ENCODE measurements at regions not wholly inside any gene's neighbourhood (a gene's known extent, or its start where the extent isn't known, plus 50 kb on each side); places are given as distances from the start of the nearest gene placed in this dataset.

DNA sequence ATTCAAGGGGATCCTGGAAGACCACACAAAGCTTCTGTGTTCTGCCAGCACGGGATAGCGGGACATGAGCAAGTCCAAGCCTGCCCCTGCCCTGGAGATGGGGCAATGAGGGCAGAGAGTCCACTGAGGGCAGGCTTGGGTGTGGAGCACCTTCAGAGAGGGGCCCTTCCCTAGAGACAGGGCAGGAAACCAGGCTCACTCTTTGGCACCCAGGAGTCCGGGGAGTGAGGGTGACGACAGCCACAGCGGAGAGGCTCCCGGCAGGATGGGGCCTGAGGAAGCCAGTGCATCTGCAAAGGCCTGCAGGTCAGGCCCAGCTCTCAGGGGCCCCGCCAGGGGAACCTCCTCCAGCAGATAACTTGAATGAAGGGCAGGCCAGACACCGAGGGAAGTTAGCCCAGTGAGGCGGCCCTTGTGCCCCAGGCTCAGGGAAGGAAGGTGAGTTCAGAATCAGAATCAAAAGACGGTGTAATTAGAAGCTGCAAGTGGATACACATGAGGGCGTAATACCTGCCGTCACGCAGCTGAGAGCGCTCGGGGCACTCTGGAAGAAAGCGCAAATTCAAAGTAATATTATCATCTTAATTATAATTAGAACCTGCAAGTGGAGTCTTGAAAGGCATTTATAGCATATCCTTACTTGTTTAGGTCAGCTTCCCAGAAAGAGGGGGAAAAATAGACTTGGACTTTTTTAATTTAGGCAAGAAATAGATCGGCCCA lies 142.6 kb upstream of the LGALSL start:
- Histone ChIP-seq H3K4me1 (ENCODE audit: control insufficient read depth, insufficient read depth, low read depth, low read length) (peaks cover 2% of the 10 kb centered on the region), H3K14ac (ENCODE audit: low read length in 2 of 2) (peak overlapping the region in 1 of 2 experiments; percentile 46), H2BK120ac (ENCODE audit: low read depth, low read length) (no peak overlapping the region), H3K36me3 (ENCODE audit: control insufficient read depth in 1 of 2, insufficient read depth in 2 of 2, low read depth in 1 of 2, low read length in 2 of 2) (no peaks in the 10 kb centered on the region), H3K18ac (ENCODE audit: low read depth in 1 of 2, low read length in 2 of 2) (no peak overlapping the region), H3K9ac (ENCODE audit: low read length) (peak overlapping the region; percentile 84), H3K27me3 (ENCODE audit: control insufficient read depth in 1 of 2, insufficient read depth in 1 of 2, low read length in 2 of 2) (peaks cover 7 to 10% of the 10 kb centered on the region in 2 experiments), H2AFZ (ENCODE audit: low read depth, low read length) (no peak overlapping the region), H3K4me2 (ENCODE audit: low read length, poor library complexity, severe bottlenecking) (no peak overlapping the region), H2BK5ac (ENCODE audit: low read depth, low read length, poor library complexity, severe bottlenecking) (no peak overlapping the region), H3K23ac (ENCODE audit: low read length in 2 of 2) (no peak overlapping the region), H2BK12ac (ENCODE audit: low read length in 2 of 2) (no peak overlapping the region), H3K79me1 (replicated peaks; ENCODE audit: low read length, poor library complexity, severe bottlenecking) (no peaks in the 10 kb centered on the region), H2BK15ac (ENCODE audit: low read depth, poor library complexity, severe bottlenecking) (no peak overlapping the region), H4K91ac (ENCODE audit: low read length) (no peak overlapping the region), H3K4me3 (ENCODE audit: insufficient read depth in 1 of 2, low read depth in 1 of 2, low read length in 2 of 2) (peak overlapping the region in 1 of 2 experiments; percentile 58), H3K27ac (ENCODE audit: low read length, poor library complexity, severe bottlenecking) (no peak overlapping the region), H4K8ac (ENCODE audit: low read length) (no peak overlapping the region), H2AK5ac (ENCODE audit: low read length, severe bottlenecking) (no peak overlapping the region), H3K9me3 (ENCODE audit: control insufficient read depth, low read length) (no peaks in the 10 kb centered on the region), H3K4ac (ENCODE audit: low read depth in 1 of 2, low read length in 2 of 2) (no peak overlapping the region)
- DNase-seq, result no peak
- 85% methylated on average over 11 of the region's 17 CpGs for WGBS

DNA sequence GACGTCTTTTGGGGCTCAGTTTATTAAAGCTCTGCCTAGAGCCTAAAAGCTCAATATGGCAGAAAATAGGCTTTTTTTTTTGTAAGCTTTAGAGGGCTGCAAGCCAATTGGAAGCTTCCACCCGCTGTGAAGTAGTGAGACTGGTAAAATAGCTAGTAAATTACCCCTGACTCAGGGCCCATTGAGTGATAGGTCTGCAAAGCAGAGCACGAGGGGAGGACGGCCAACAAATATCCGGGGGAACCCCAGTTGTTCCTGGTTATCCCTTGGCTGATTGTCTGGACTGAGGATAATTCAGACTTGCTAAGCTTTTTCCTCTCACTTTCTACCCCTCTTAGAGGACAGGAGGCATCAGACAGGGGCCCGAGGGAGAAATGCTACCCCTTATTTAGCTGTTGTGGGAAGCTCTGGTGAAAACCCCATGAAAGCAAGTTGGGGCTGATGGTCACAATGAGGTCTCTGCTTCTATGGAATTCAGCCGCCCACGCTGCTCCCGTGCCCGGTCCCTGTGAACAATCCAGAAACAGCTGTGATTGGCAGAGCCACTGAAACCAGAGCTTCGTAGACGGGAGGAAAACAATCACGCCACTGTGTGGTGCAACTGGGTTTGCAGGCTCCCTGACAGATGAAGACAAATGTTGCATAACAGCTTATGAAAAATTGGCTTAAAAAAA lies 141.9 kb upstream of the LGALSL start:
- Histone ChIP-seq H4K91ac (ENCODE audit: low read length) (no peak overlapping the region), H3K23ac (ENCODE audit: low read length in 2 of 2) (no peak overlapping the region), H3K4ac (ENCODE audit: low read depth in 1 of 2, low read length in 2 of 2) (no peak overlapping the region), H3K4me3 (ENCODE audit: insufficient read depth in 1 of 2, low read depth in 1 of 2, low read length in 2 of 2) (peak overlapping the region in 1 of 2 experiments; percentile 58), H2BK120ac (ENCODE audit: low read depth, low read length) (no peak overlapping the region), H3K18ac (ENCODE audit: low read depth in 1 of 2, low read length in 2 of 2) (no peak overlapping the region), H3K9me3 (ENCODE audit: control insufficient read depth, low read length) (no peaks in the 10 kb centered on the region), H3K27ac (ENCODE audit: low read length, poor library complexity, severe bottlenecking) (no peak overlapping the region), H3K27me3 (ENCODE audit: control insufficient read depth in 1 of 2, insufficient read depth in 1 of 2, low read length in 2 of 2) (peaks cover 9 to 15% of the 10 kb centered on the region in 2 experiments), H3K4me1 (ENCODE audit: control insufficient read depth, insufficient read depth, low read depth, low read length) (peaks cover 2% of the 10 kb centered on the region), H2BK15ac (ENCODE audit: low read depth, poor library complexity, severe bottlenecking) (no peak overlapping the region), H3K79me1 (replicated peaks; ENCODE audit: low read length, poor library complexity, severe bottlenecking) (no peaks in the 10 kb centered on the region), H3K9ac (ENCODE audit: low read length) (peak overlapping the region; percentile 84), H4K8ac (ENCODE audit: low read length) (peak overlapping the region; percentile 24), H2AK5ac (ENCODE audit: low read length, severe bottlenecking) (no peak overlapping the region), H3K4me2 (ENCODE audit: low read length, poor library complexity, severe bottlenecking) (no peak overlapping the region), H2BK12ac (ENCODE audit: low read length in 2 of 2) (no peak overlapping the region), H2BK5ac (ENCODE audit: low read depth, low read length, poor library complexity, severe bottlenecking) (no peak overlapping the region), H3K14ac (ENCODE audit: low read length in 2 of 2) (no peak overlapping the region), H3K36me3 (ENCODE audit: control insufficient read depth in 1 of 2, insufficient read depth in 2 of 2, low read depth in 1 of 2, low read length in 2 of 2) (no peaks in the 10 kb centered on the region), H2AFZ (ENCODE audit: low read depth, low read length) (peak overlapping the region; percentile 1)
- WGBS, result 73% methylated on average over 10 of the region's 13 CpGs
- peak; percentile 55 for DNase-seq

DNA sequence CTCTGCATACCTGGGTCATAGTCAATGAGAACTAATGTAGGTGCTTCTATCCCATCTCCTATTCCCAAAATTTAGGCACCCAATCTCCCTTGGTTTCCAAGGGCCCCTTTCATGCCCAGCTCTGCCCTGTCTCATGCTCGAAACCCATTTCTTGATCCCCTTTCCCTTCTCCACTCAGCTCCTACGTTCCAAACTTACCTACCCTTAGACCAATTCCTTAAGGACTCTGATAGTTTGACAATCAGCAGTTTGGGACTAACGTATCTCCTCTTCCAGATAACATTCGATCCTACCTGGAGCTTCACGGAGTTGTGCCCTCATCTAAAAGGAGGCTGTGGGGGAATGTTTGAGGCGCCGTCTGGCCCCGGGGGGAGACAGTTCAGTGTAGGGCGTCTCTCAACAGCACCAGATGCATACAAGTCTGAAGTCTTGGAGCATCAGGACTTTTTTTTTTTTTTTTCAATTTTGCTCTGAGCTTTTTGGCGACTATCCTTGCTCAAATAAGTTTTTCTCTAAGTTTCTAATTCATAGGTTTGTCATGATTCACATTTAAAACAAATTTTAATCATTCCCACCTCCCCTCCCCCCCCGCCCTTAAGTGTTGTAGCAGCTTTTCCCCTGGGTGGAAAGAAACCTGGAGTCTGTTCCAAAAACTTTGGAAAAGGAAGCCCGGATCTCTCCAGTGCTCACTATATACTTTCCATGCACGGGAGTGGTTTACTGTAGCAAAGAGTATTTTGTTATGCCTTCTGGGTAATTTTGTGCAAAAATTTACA lies 141.2 kb upstream of the LGALSL start:
- WGBS, result 85% methylated on average over 11 of the region's 13 CpGs

DNA sequence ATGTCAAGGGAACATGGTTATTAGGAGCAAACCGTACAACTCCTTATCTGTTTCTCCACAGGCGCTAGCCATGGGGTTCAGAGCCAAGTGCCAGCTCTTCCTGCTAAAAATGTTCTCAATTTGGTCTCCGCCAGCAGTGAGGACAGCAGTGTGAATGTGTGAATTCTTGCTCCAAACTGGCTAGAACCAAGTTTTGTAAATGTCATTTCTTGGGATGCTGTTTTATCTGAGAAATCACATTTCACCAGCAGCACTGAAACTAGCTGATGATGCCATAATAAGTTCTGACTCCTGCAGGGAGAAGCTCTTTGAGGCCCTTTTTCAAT lies 140.6 kb upstream of the LGALSL start:
- no peak overlapping the region for H3K4me3 ChIP-seq (ENCODE audit: insufficient read depth in 1 of 2, low read depth in 1 of 2, low read length in 2 of 2)
- no peak overlapping the region for H2AFZ ChIP-seq (ENCODE audit: low read depth, low read length)
- no peak overlapping the region for H3K23ac ChIP-seq (ENCODE audit: low read length in 2 of 2)
- peaks cover 14 to 15% of the 10 kb centered on the region in 2 experiments for H3K27me3 ChIP-seq (ENCODE audit: control insufficient read depth in 1 of 2, insufficient read depth in 1 of 2, low read length in 2 of 2)
- no peak overlapping the region for H2BK120ac ChIP-seq (ENCODE audit: low read depth, low read length)
- no peak overlapping the region for H3K4me2 ChIP-seq (ENCODE audit: low read length, poor library complexity, severe bottlenecking)
- H3K4ac ChIP-seq (ENCODE audit: low read depth in 1 of 2, low read length in 2 of 2), result no peak overlapping the region
- no peak overlapping the region for H2AK5ac ChIP-seq (ENCODE audit: low read length, severe bottlenecking)
- no peak overlapping the region for H3K14ac ChIP-seq (ENCODE audit: low read length in 2 of 2)
- 87% methylated on average over 3 of the region's 3 CpGs for WGBS
- H3K18ac ChIP-seq (ENCODE audit: low read depth in 1 of 2, low read length in 2 of 2), result no peak overlapping the region
- no peak overlapping the region for H2BK12ac ChIP-seq (ENCODE audit: low read length in 2 of 2)
- H3K9me3 ChIP-seq (ENCODE audit: control insufficient read depth, low read length), result no peaks in the 10 kb centered on the region
- H4K91ac ChIP-seq (ENCODE audit: low read length), result no peak overlapping the region
- H3K4me1 ChIP-seq (ENCODE audit: control insufficient read depth, insufficient read depth, low read depth, low read length), result peaks cover 2% of the 10 kb centered on the region
- H3K27ac ChIP-seq (ENCODE audit: low read length, poor library complexity, severe bottlenecking), result no peak overlapping the region
- H2BK15ac ChIP-seq (ENCODE audit: low read depth, poor library complexity, severe bottlenecking), result no peak overlapping the region
- DNase-seq, result no peak
- no peak overlapping the region for H2BK5ac ChIP-seq (ENCODE audit: low read depth, low read length, poor library complexity, severe bottlenecking)
- no peak overlapping the region for H4K8ac ChIP-seq (ENCODE audit: low read length)
- no peak overlapping the region for H3K9ac ChIP-seq (ENCODE audit: low read length)
- no peaks in the 10 kb centered on the region for H3K36me3 ChIP-seq (ENCODE audit: control insufficient read depth in 1 of 2, insufficient read depth in 2 of 2, low read depth in 1 of 2, low read length in 2 of 2)
- no peaks in the 10 kb centered on the region for H3K79me1 ChIP-seq (replicated peaks; ENCODE audit: low read length, poor library complexity, severe bottlenecking)

More for the DNA sequence above, 141.2 kb upstream of the LGALSL start:
- H3K27ac ChIP-seq (ENCODE audit: low read length, poor library complexity, severe bottlenecking), result no peak overlapping the region
- no peak overlapping the region for H2AK5ac ChIP-seq (ENCODE audit: low read length, severe bottlenecking)
- H3K27me3 ChIP-seq (ENCODE audit: control insufficient read depth in 1 of 2, insufficient read depth in 1 of 2, low read length in 2 of 2), result peaks cover 14 to 15% of the 10 kb centered on the region in 2 experiments
- H2BK5ac ChIP-seq (ENCODE audit: low read depth, low read length, poor library complexity, severe bottlenecking), result no peak overlapping the region
- peaks cover 2% of the 10 kb centered on the region for H3K4me1 ChIP-seq (ENCODE audit: control insufficient read depth, insufficient read depth, low read depth, low read length)
- H3K4me3 ChIP-seq (ENCODE audit: insufficient read depth in 1 of 2, low read depth in 1 of 2, low read length in 2 of 2), result peak overlapping the region in 1 of 2 experiments; percentile 58
- no peak overlapping the region for H3K14ac ChIP-seq (ENCODE audit: low read length in 2 of 2)
- H3K79me1 ChIP-seq (replicated peaks; ENCODE audit: low read length, poor library complexity, severe bottlenecking), result no peaks in the 10 kb centered on the region
- no peaks in the 10 kb centered on the region for H3K36me3 ChIP-seq (ENCODE audit: control insufficient read depth in 1 of 2, insufficient read depth in 2 of 2, low read depth in 1 of 2, low read length in 2 of 2)
- H3K23ac ChIP-seq (ENCODE audit: low read length in 2 of 2), result no peak overlapping the region
- H2BK15ac ChIP-seq (ENCODE audit: low read depth, poor library complexity, severe bottlenecking), result no peak overlapping the region
- H2BK120ac ChIP-seq (ENCODE audit: low read depth, low read length), result no peak overlapping the region
- no peak overlapping the region for H4K8ac ChIP-seq (ENCODE audit: low read length)
- no peak overlapping the region for H3K18ac ChIP-seq (ENCODE audit: low read depth in 1 of 2, low read length in 2 of 2)
- peak overlapping the region; percentile 1 for H2AFZ ChIP-seq (ENCODE audit: low read depth, low read length)
- H3K9ac ChIP-seq (ENCODE audit: low read length), result peak overlapping the region; percentile 43
- DNase-seq, result no peak
- no peaks in the 10 kb centered on the region for H3K9me3 ChIP-seq (ENCODE audit: control insufficient read depth, low read length)
- no peak overlapping the region for H3K4ac ChIP-seq (ENCODE audit: low read depth in 1 of 2, low read length in 2 of 2)
- no peak overlapping the region for H2BK12ac ChIP-seq (ENCODE audit: low read length in 2 of 2)
- no peak overlapping the region for H4K91ac ChIP-seq (ENCODE audit: low read length)
- H3K4me2 ChIP-seq (ENCODE audit: low read length, poor library complexity, severe bottlenecking), result no peak overlapping the region
